ENCODE measurements at regions not wholly inside any gene's neighbourhood (a gene's known extent, or its start where the extent isn't known, plus 50 kb on each side); places are given as distances from the start of the nearest gene placed in this dataset.

GRCh38 chr2:78677774-78678173 is 347.7 kb upstream of the REG3G start:
- no peak for TF ChIP-seq EZH2 (IDR thresholded peaks at IDR 0.05; ENCODE audit: borderline replicate concordance, low read length)
- TF ChIP-seq, protein P1, sequence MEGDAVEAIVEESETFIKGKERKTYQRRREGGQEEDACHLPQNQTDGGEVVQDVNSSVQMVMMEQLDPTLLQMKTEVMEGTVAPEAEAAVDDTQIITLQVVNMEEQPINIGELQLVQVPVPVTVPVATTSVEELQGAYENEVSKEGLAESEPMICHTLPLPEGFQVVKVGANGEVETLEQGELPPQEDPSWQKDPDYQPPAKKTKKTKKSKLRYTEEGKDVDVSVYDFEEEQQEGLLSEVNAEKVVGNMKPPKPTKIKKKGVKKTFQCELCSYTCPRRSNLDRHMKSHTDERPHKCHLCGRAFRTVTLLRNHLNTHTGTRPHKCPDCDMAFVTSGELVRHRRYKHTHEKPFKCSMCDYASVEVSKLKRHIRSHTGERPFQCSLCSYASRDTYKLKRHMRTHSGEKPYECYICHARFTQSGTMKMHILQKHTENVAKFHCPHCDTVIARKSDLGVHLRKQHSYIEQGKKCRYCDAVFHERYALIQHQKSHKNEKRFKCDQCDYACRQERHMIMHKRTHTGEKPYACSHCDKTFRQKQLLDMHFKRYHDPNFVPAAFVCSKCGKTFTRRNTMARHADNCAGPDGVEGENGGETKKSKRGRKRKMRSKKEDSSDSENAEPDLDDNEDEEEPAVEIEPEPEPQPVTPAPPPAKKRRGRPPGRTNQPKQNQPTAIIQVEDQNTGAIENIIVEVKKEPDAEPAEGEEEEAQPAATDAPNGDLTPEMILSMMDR (IDR thresholded peaks at IDR 0.05; ENCODE audit: low read length), result no peak
- Histone ChIP-seq H3K27ac (ENCODE audit: low read depth, low read length, poor library complexity, severe bottlenecking) (no peak overlapping the region), H3K27me3 (ENCODE audit: insufficient read depth, low read length) (no peaks in the 10 kb centered on the region), H3K79me2 (ENCODE audit: insufficient read depth, low read length) (no peaks in the 10 kb centered on the region), H3K36me3 (ENCODE audit: insufficient read depth, low read length) (no peaks in the 10 kb centered on the region), H3K9me2 (ENCODE audit: low read depth, low read length) (no peaks in the 10 kb centered on the region), H3K9ac (ENCODE audit: low read length) (no peak overlapping the region), H3F3A (ENCODE audit: insufficient read depth, low read length) (no peaks in the 10 kb centered on the region), H3K4me2 (ENCODE audit: low read length) (no peak overlapping the region), H3K4me3 (ENCODE audit: low read depth, low read length, poor library complexity, severe bottlenecking) (no peak overlapping the region), H3K4me1 (ENCODE audit: insufficient read depth, low read length, severe bottlenecking) (no peaks in the 10 kb centered on the region), H4K20me1 (ENCODE audit: insufficient read depth, low read length) (no peaks in the 10 kb centered on the region), H3K9me3 (ENCODE audit: low read length) (no peaks in the 10 kb centered on the region), H2AFZ (ENCODE audit: low read length) (no peak overlapping the region)

DNA sequence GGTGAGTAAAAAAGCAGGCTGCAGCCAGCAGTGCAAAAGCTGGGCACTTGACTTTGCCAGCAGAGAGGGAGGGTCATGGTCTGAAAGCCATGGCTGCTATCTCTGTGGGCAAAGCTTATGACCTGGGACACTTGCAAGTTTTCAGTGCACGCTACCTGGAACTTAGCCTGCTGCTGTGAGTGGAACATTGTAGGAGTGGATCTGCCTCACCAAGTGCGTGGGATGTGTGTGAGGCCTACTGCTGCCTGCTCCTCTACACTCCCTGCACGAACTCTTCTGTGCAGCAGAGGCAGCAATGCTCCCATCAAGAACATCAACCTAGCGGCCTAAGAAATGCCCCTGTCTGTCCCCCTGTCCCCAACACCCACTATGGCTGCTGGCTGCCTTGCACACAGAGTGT is 344.1 kb upstream of the REG3G start:
- no peaks in the 10 kb centered on the region for H3K4me1 ChIP-seq (ENCODE audit: insufficient read depth, low read length, severe bottlenecking)
- no peaks in the 10 kb centered on the region for H3K36me3 ChIP-seq (ENCODE audit: insufficient read depth, low read length)
- no peak overlapping the region for H3K9ac ChIP-seq (ENCODE audit: low read length)

GRCh38 chr2:78682781-78683180 is 342.7 kb upstream of the REG3G start:
- no peaks in the 10 kb centered on the region for H4K20me1 ChIP-seq (ENCODE audit: insufficient read depth, low read length)
- H3K4me2 ChIP-seq (ENCODE audit: low read length), result no peak overlapping the region
- no peaks in the 10 kb centered on the region for H3K36me3 ChIP-seq (ENCODE audit: insufficient read depth, low read length)
- H3K4me1 ChIP-seq (ENCODE audit: insufficient read depth, low read length, severe bottlenecking), result no peaks in the 10 kb centered on the region
- no peak overlapping the region for H3K27ac ChIP-seq (ENCODE audit: low read depth, low read length, poor library complexity, severe bottlenecking)
- H3F3A ChIP-seq (ENCODE audit: insufficient read depth, low read length), result no peaks in the 10 kb centered on the region
- TF ChIP-seq, protein P1 (IDR thresholded peaks at IDR 0.05; ENCODE audit: low read length), result no peak
- TF ChIP-seq EZH2 (IDR thresholded peaks at IDR 0.05; ENCODE audit: borderline replicate concordance, low read length), result no peak
- H3K79me2 ChIP-seq (ENCODE audit: insufficient read depth, low read length), result no peaks in the 10 kb centered on the region
- H3K9ac ChIP-seq (ENCODE audit: low read length), result no peak overlapping the region
- H3K27me3 ChIP-seq (ENCODE audit: insufficient read depth, low read length), result no peaks in the 10 kb centered on the region
- no peak overlapping the region for H2AFZ ChIP-seq (ENCODE audit: low read length)
- no peaks in the 10 kb centered on the region for H3K9me2 ChIP-seq (ENCODE audit: low read depth, low read length)
- H3K4me3 ChIP-seq (ENCODE audit: low read depth, low read length, poor library complexity, severe bottlenecking), result no peak overlapping the region
- no peaks in the 10 kb centered on the region for H3K9me3 ChIP-seq (ENCODE audit: low read length)

More for the DNA sequence above, 344.1 kb upstream of the REG3G start:
- no peak overlapping the region for H3K4me3 ChIP-seq (ENCODE audit: low read depth, low read length, poor library complexity, severe bottlenecking)
- no peak overlapping the region for H3K4me2 ChIP-seq (ENCODE audit: low read length)
- no peaks in the 10 kb centered on the region for H3K27me3 ChIP-seq (ENCODE audit: insufficient read depth, low read length)
- H3F3A ChIP-seq (ENCODE audit: insufficient read depth, low read length), result no peaks in the 10 kb centered on the region
- no peak overlapping the region for H3K27ac ChIP-seq (ENCODE audit: low read depth, low read length, poor library complexity, severe bottlenecking)
- no peaks in the 10 kb centered on the region for H3K9me2 ChIP-seq (ENCODE audit: low read depth, low read length)
- TF ChIP-seq, protein P1 (IDR thresholded peaks at IDR 0.05; ENCODE audit: low read length), result no peak
- no peak for TF ChIP-seq EZH2 (IDR thresholded peaks at IDR 0.05; ENCODE audit: borderline replicate concordance, low read length)
- no peaks in the 10 kb centered on the region for H3K79me2 ChIP-seq (ENCODE audit: insufficient read depth, low read length)
- H2AFZ ChIP-seq (ENCODE audit: low read length), result no peak overlapping the region
- H3K9me3 ChIP-seq (ENCODE audit: low read length), result no peaks in the 10 kb centered on the region
- H4K20me1 ChIP-seq (ENCODE audit: insufficient read depth, low read length), result no peaks in the 10 kb centered on the region

Measured in OCI-LY1 (cell line).